ENCODE measurements at regions not wholly inside any gene's neighbourhood (a gene's known extent, or its start where the extent isn't known, plus 50 kb on each side); places are given as distances from the start of the nearest gene placed in this dataset.
"Not testable (repeated sequence)": the region's sequence is repeated elsewhere in the genome, so short reads cannot be mapped to it uniquely, and the experiment has no call there.

- intact Hi-C loops (cut with micrococcal nuclease; ENCODE audit: unreplicated experiment) = no loop called here
- no TSS peak for BruUV-seq (replicated peaks)
- Histone ChIP-seq H3K4me2 (no peak overlapping the region), H3K9me2 (ENCODE audit: insufficient read depth) (no peaks in the 10 kb centered on the region), H3K4me1 (replicated peaks; ENCODE audit: insufficient read depth) (no peaks in the 10 kb centered on the region), H3K4me3 (no peak overlapping the region), H3K27me3 (ENCODE audit: insufficient read depth, low read depth) (no peaks in the 10 kb centered on the region), H3K79me2 (ENCODE audit: low read depth) (no peaks in the 10 kb centered on the region), H4K20me1 (ENCODE audit: insufficient read depth) (no peaks in the 10 kb centered on the region), H3F3A (ENCODE audit: insufficient read depth, low read depth) (no peaks in the 10 kb centered on the region), H3K36me3 (ENCODE audit: low read depth) (no peaks in the 10 kb centered on the region), H3K9me3 (ENCODE audit: insufficient read depth, low read depth) (no peaks in the 10 kb centered on the region), H2AFZ (no peak overlapping the region), H3K27ac (no peak overlapping the region)
- TF ChIP-seq EZH2 (IDR thresholded peaks at IDR 0.05; ENCODE audit: low read depth) (no peak), CTCF (conservative IDR thresholded peaks at IDR 0.05) (no peak)
- DNase-seq = no peak
- ChIA-PET POLR2A (ENCODE audit: unreplicated experiment) (no interaction called here), CTCF (no interaction called here)
These were observed 143.4 kb downstream of the PDCD6IP start for GRCh38 chr3:33941804-33942203.

- Histone ChIP-seq H3K4me2 (no peak overlapping the region), H3K9me2 (ENCODE audit: insufficient read depth) (no peaks in the 10 kb centered on the region), H3K4me3 (no peak overlapping the region), H3F3A (ENCODE audit: insufficient read depth, low read depth) (no peaks in the 10 kb centered on the region), H3K79me2 (ENCODE audit: low read depth) (no peaks in the 10 kb centered on the region), H3K27me3 (ENCODE audit: insufficient read depth, low read depth) (no peaks in the 10 kb centered on the region), H3K9me3 (ENCODE audit: insufficient read depth, low read depth) (no peaks in the 10 kb centered on the region), H3K4me1 (replicated peaks; ENCODE audit: insufficient read depth) (no peaks in the 10 kb centered on the region), H3K36me3 (ENCODE audit: low read depth) (no peaks in the 10 kb centered on the region), H3K27ac (no peak overlapping the region), H2AFZ (no peak overlapping the region), H4K20me1 (ENCODE audit: insufficient read depth) (no peaks in the 10 kb centered on the region)
- no peak for DNase-seq
- ChIA-PET POLR2A (ENCODE audit: unreplicated experiment) (no interaction called here), CTCF (no interaction called here)
- BruUV-seq (replicated peaks) = no TSS peak
- intact Hi-C loops (cut with micrococcal nuclease; ENCODE audit: unreplicated experiment) = no loop called here
- TF ChIP-seq EZH2 (IDR thresholded peaks at IDR 0.05; ENCODE audit: low read depth) (no peak), CTCF (conservative IDR thresholded peaks at IDR 0.05) (no peak)
These were observed 144.2 kb downstream of the PDCD6IP start for GRCh38 chr3:33942483-33943150.

GRCh38 chr3:33943277-33943676 is 144.8 kb downstream of the PDCD6IP start:
- ChIA-PET CTCF (no interaction called here), POLR2A (ENCODE audit: unreplicated experiment) (no interaction called here)
- Histone ChIP-seq H3K79me2 (ENCODE audit: low read depth) (no peaks in the 10 kb centered on the region), H4K20me1 (ENCODE audit: insufficient read depth) (no peaks in the 10 kb centered on the region), H3K27ac (no peak overlapping the region), H3K36me3 (ENCODE audit: low read depth) (no peaks in the 10 kb centered on the region), H3K4me2 (no peak overlapping the region), H3K27me3 (ENCODE audit: insufficient read depth, low read depth) (no peaks in the 10 kb centered on the region), H3K4me3 (no peak overlapping the region), H2AFZ (no peak overlapping the region), H3K9me3 (ENCODE audit: insufficient read depth, low read depth) (no peaks in the 10 kb centered on the region), H3K9me2 (ENCODE audit: insufficient read depth) (no peaks in the 10 kb centered on the region), H3F3A (ENCODE audit: insufficient read depth, low read depth) (no peaks in the 10 kb centered on the region), H3K4me1 (replicated peaks; ENCODE audit: insufficient read depth) (no peaks in the 10 kb centered on the region)
- no peak for DNase-seq
- intact Hi-C loops (cut with micrococcal nuclease; ENCODE audit: unreplicated experiment) = no loop called here
- TF ChIP-seq CTCF (conservative IDR thresholded peaks at IDR 0.05) (no peak), EZH2 (IDR thresholded peaks at IDR 0.05; ENCODE audit: low read depth) (no peak)
- no TSS peak for BruUV-seq (replicated peaks)

- H3K36me3 ChIP-seq (ENCODE audit: low read depth); CTCF ChIA-PET; H3K9me2 ChIP-seq (ENCODE audit: insufficient read depth); H3K4me3 ChIP-seq; DNase-seq; intact Hi-C loops (cut with micrococcal nuclease; ENCODE audit: unreplicated experiment); H3K27me3 ChIP-seq (ENCODE audit: insufficient read depth, low read depth); H3K4me2 ChIP-seq; H2AFZ ChIP-seq; H3K4me1 ChIP-seq (replicated peaks; ENCODE audit: insufficient read depth); H3K9me3 ChIP-seq (ENCODE audit: insufficient read depth, low read depth); H3F3A ChIP-seq (ENCODE audit: insufficient read depth, low read depth); H4K20me1 ChIP-seq (ENCODE audit: insufficient read depth); H3K79me2 ChIP-seq (ENCODE audit: low read depth); BruUV-seq (replicated peaks); POLR2A ChIA-PET (ENCODE audit: unreplicated experiment); H3K27ac ChIP-seq: not testable (repeated sequence)
These were observed 148.2 kb downstream of the PDCD6IP start for GRCh38 chr3:33946612-33947011.
